HT-29 (cell line): ENCODE measurements at regions not wholly inside any gene's neighbourhood (a gene's known extent, or its start where the extent isn't known, plus 50 kb on each side); places are given as distances from the start of the nearest gene placed in this dataset.

Experiments
- DNase-seq: peaks from one replicate; pipeline ENCODE4 v3.0.0-alpha.2; 2015; ENCODE audit warnings: low spot score

DNA sequence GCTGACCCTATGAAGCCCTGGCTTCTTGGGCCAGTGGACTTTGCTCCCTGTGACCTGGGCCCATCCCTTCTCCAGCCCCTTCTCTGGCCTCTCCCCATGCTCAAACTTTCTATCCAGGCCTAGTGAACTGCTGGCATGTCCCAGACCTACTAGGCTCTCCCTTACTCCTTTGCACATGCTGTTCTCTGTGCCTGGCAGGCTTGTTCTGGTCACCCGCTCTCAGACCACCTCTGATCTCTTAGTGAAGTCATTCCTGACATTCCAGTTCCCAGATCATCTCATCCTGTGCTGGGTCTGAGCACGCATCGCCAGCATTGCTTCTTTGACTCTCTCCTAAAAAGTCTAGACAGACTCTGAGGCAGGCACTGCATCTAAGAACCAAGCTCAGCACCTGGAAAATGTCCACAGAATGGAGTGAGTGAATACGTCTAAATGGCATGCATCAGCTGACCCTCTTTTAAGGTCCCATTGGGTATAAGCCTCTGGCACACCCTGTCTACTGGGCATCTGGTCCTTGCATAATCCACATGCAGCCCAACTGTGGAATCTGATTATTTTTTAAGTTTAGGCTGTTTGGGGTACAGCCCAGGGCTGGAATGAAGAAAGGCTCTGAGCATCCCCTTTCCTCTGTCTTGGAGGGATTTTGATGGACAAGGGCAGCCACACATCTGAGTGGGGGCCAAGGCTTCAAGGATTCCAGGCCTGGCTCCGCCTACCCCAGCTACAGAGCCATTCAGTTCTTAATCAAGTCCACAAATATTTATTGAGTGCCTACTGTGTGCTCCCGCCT is 130.6 kb upstream of the HAAO start:
- no peak for DNase-seq

DNA sequence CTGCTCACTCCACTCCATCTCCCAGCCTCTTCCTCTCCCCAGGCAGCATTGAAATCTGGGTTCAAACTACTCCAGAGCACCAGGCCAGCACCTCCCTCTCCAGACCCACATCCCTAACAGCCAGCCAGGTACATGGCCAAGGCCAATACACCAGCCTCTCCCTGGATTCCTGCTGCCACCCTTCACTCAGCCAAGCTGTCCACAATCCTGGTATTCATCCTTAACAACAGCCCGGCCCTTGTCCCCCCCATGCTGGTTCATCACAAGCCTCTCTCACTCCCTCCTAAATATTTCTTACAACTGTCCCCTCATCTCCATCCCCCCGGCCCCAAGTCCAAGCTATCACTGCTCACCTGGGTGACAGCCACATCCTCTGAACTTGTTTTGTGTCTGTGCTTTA is 129.9 kb upstream of the HAAO start:
- DNase-seq = no peak

DNA sequence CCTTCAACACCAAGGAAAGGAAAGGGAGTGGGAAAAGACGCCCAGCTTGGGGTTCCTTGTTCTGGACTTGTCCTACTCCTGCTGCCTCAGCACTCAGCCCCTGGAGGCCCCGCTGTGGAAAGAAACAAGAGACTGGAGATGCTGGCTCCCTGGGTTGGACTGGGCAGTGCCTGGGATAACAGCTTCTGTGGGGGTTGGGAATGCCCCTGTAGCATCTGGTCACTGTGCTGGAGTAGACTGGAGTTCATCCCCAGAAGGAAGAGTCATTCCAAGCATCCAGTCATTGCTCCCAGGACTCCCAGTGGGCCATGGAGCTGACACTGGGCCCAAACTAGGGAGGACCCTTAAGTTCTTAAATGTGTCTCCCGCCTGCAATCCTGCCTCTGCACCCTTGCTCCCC is 129.3 kb upstream of the HAAO start:
- no peak for DNase-seq

GRCh38 chr2:42921147-42921520 is 128.8 kb upstream of the HAAO start:
- no peak for DNase-seq

DNA sequence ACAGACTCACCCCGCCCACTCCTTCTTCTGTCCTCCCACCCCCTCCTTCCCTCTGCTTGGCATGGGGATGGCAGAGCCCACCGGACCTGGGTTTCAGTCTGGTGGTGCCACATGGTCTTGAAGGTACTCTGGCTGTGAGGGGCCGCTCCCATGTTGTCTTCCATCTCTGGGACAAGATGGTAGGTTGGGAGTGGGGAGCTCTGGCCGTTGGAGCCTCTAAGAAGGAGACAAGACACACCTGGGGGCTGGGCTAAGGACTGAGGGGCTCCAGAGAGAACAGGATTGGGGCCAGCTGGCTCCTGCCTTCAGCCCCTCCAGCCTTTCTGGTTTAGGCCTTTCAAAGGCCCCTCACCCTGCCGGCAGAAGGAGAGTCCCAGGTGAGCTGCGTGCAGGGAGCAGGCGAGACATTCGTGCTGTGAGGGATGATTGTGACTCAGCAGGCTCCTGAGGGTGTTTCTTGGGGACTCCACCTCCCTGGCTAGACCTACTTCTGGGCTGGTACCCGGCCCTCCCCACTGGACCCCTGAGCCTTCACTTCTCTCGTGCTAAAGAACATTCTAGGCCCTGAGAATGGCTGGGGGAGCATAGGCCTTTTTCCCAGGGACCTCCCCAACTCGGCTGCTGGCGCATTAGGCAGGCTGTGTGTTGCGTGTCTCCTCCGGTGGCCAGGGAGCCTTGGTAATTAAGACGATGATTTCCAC is 128.2 kb upstream of the HAAO start:
- DNase-seq = no peak

- no peak for DNase-seq
Observed at GRCh38 chr2:42918671-42919318, 126.4 kb upstream of the HAAO start.

DNA sequence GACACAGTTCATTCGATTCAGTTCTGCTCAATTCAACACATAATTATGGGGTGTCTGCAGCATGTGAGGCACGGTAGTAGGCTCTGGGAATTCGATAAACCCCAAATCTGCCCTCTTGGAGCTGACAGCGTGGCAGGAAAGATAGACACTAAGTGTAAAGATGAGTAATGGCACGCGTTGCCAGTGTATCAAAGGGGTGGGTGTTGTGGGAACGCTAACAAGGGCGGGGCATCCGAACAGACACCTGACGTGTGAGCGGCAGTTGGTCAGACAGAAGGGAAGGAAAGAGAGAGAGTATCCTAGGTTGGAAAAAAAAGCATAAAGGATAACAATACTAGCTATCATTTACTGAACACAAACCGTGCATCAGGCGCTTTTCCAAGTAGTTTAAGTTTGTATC is 125.7 kb upstream of the HAAO start:
- DNase-seq = no peak

DNA sequence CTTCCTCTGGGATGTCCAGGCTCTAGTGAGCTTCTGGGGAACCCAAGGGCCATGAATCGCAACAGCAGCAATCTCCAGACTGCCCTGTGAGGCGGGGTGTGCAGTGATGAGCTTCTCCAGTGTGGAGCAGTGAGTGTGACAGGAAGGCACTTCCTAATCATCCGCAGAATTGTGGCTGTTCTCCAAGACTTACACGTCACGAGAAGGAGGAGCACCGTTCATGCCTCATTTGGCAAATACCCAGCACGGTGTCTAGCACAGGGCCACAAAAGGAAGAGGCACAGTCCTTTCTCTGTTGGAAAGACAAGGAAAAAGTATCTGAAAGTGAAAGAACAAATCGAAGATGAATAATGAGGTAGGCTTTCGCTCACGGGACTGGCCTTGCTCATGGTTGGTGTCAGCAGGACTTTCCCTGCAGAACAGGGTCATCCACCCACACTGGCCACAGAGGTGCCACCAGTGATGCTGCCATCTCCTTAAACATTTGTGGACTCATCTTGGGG is 125.1 kb upstream of the HAAO start:
- DNase-seq = peak; percentile 71

- DNase-seq = no peak
Observed at GRCh38 chr2:42916324-42916723, 123.9 kb upstream of the HAAO start.

GRCh38 chr2:42914860-42915259 is 122.5 kb upstream of the HAAO start:
- DNase-seq = peak; percentile 41

- no peak for DNase-seq
Observed at GRCh38 chr2:42914314-42914713, 121.9 kb upstream of the HAAO start.

- no peak for DNase-seq
Observed at GRCh38 chr2:42913280-42913878, 121.0 kb upstream of the HAAO start.

DNA sequence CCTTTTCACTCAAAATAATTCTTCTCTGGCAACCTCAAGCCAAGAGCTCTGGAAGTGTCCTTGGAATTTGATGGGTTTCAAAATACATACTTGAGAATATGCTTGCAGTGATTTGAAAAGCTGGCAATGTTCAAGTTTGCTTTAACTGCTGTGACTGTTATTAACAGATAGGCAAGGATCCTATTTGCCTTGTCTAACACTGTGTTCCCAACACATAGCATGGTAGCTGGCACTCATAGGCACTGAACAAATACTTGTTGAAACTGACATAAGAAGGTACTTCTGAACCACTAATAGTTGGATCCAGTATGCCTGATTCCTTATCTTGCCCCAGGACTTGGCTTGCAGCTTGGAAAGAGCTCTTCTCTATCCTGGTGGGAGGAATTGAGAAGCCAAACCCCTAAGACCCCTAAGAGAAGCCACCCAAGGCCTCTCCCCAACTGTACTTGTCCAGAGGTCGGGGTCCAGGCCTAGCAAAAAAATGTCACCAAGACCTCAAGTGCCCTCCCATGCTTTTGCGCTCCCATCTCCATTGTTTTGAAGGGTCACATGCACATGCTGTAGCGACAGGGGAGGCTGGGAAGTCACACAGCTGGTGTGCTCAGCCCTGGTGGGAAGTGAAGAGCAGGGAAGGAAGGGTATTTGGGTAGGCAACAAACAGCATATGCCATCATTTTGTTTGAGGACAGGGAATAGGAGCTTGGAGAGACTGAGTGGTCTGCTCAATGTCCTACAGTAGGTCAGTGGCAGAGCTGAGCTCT is 118.4 kb upstream of the HAAO start:
- no peak for DNase-seq

- no peak for DNase-seq
Observed at GRCh38 chr2:42909966-42910365, 117.6 kb upstream of the HAAO start.

- no peak for DNase-seq
Observed at GRCh38 chr2:42908518-42909200, 116.3 kb upstream of the HAAO start.

DNA sequence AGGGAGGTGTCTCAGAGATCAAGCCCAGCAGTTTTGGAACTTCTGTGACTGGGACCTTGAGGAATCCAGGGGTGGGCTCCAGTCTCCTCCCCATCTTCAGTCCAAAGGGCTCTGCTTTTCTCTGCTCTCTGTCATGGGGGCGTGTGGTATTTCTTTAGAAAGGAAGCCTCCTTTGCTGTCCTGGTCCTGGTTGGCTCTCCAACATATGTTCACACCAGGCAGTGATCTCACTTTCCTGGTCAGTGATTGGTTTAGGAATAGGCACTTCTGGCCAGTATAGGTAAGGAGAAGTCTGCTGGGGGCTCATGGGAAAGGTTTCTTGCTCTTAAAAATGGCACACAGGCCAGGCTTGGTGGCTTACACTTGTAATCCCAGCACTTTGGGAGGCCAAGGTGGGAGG is 115.5 kb upstream of the HAAO start:
- no peak for DNase-seq

DNA sequence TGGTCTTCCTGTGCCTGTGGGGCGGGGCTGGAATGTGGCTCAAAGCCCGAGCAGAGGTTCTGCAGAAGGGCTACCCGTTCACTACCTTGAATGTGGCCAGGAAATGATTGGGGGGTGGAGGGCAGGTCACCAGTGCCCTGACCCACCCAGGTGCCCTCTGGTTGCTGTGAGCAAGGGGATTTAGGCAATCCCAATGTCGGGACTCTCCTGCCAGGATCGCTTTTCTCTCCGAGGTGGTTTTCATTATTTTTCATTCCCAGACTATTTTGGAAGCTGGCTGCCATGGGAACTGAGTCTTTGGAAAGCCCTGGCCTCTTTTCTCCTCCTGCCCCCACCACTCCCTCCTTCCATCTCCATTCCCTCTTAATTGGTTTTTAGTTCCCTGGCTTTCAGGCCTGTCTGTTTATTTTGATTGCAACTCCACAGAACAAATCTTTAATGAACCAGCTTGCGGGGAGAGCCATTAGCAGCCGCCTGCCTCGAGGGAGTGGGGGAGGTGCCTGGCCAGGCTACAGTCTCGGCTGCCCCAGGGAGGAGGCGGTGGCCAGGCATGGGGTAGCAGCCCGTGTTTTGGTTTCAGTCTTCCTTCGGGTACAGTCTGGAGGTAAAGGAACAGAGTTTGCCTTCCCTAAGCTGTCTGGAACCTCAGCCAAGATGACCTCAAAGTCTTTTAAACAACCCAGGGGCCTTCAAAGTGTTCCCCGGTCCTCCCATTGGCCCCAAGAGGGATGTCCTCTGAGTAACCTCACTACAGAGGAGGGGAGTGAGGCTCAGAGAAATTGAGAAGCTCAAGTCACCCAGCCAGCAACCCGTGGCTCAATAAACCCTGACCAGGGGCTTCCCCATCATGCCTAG is 114.4 kb upstream of the HAAO start:
- DNase-seq = peak; percentile 45

DNA sequence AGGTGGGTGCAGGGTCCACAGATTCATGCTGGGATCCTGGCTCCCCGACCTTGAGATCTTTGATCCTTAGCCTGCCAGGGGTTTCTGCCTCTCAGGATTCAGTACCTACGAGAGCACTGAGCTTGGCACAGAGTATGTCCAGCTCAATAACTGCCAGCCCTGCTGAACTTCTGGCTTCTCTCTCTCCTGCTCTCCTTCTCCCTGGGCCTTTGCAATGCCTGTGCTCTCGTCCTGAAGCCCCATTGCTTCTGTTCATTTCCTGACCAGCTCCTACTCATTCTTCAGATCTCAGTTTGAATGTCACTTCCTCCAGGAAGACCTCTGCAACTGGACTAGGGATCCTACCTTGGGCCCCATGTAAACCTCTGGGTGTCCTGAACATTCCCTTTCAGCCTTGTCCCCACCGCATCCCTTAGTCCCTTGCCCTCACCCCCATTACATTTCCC is 113.8 kb upstream of the HAAO start:
- DNase-seq = no peak

DNA sequence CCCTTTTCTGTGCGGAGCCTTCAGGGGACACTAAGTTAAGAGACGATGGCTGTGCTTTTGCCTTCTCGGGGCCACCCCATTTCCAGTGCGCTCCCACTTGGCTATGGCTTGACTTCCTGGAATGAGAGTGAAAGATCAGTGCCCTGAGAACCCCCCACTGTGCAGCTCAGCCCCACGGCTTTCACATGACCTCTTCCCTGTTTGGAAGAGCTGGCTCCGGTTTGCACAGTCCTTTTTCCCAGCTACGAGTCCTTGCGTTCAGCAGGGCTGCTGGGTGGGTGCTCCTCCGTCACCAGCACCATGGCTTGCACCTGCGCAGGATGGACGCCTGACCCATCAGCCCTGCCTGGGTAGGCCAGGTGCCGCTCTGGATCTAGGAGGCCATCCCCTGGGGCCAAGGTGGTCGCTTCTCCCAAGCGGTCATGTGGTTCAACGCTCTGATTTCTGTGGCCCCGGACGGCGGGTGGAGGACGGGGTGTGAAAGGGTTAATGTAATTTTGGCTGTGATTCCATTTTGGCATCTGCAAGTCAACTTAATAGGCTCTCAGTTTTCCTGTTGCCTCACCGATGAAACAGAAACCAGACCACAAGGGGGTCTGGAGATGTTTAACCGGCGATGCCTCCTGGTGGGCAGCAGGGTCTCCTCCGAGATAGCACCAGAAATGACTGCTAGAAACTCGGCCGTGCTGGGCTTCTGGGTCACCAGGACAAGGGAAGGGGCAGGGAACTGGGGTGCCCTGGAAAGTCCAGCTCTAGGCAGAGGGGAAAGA is 113.1 kb upstream of the HAAO start:
- no peak for DNase-seq
